ENCODE measurements at regions not wholly inside any gene's neighbourhood (a gene's known extent, or its start where the extent isn't known, plus 50 kb on each side); places are given as distances from the start of the nearest gene placed in this dataset.

DNA sequence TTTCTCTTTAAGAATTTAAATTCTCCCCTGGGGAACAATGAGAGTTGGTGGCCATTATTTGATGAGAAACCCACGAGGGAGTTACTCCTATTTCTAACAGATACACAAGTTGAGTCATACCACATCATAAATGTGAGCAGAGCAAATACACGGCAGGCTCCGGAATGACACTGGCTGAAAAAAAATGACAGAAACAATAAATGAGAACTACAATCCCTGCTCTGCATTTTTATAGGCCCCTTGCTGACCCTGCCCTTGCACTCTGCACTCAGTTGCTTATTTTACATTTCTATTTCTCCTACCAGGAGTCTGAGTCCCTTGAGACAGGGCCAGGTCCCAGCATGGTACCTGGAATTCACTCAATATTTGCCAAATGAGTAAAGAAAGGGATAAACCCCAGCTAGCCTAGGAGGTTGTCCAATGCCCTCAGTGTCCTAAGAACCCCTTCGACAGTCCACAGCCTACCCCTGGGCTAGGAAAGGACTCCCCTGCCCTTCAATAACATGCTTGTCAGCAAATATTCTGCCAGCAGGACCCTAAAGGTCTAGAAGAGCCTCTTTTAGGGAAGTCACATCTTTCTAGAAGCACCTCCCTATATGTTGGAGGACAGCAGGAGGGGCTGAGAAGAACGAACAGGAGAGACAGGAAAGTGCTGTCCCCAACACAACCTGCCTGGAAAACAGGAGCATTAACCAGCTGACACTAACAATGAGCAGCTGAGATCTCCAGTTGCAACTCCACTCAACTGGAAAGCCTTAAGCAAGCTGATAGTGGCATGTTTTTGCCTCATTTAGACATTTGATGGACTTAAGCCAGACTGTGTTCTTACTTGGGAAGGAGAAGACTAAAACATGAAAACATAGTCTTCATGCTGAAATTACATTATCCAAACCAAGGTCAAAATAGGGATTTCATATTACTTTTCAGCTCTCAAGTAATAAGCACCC lies 191.2 kb downstream of the ACTL7B start:
- Histone ChIP-seq H3K9ac (ENCODE audit: low read length) (no peak overlapping the region), H3K27me3 (ENCODE audit: control insufficient read depth, insufficient read depth, low read length) (no peaks in the 10 kb centered on the region), H3K27ac (ENCODE audit: low read depth, low read length) (no peak overlapping the region), H3K4me1 (ENCODE audit: control insufficient read depth, insufficient read depth, low read length) (peaks cover 9% of the 10 kb centered on the region), H3K36me3 (ENCODE audit: control insufficient read depth, insufficient read depth, low read length) (no peaks in the 10 kb centered on the region), H3K9me3 (ENCODE audit: control insufficient read depth, insufficient read depth, low read depth, low read length) (peaks cover 21% of the 10 kb centered on the region), H3K4me3 (ENCODE audit: low read depth, low read length) (no peak overlapping the region)

DNA sequence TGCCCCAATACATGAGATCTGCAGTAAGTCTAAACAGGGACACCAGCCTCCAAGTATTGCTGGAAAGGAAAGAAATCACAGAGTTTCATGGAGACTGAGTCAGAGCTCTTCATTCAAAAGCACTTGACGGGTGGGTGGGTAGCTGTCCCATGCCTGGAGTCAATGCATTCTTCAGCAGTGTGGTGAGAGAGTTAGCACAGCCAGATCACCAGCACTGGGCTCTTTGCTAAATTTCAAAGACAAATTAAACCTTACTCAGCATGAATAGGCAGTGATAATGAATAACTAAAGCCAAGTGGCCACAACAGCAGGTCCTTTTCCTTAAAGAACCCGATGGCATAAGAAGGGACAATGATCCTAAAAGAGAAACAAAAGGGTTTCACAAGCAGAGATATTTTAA lies 192.4 kb downstream of the ACTL7B start:
- Histone ChIP-seq H3K9me3 (ENCODE audit: control insufficient read depth, insufficient read depth, low read depth, low read length) (peaks cover 31% of the 10 kb centered on the region), H3K27ac (ENCODE audit: low read depth, low read length) (no peak overlapping the region), H3K4me3 (ENCODE audit: low read depth, low read length) (no peak overlapping the region), H3K4me1 (ENCODE audit: control insufficient read depth, insufficient read depth, low read length) (peaks cover 9% of the 10 kb centered on the region), H3K9ac (ENCODE audit: low read length) (no peak overlapping the region), H3K36me3 (ENCODE audit: control insufficient read depth, insufficient read depth, low read length) (no peaks in the 10 kb centered on the region), H3K27me3 (ENCODE audit: control insufficient read depth, insufficient read depth, low read length) (no peaks in the 10 kb centered on the region)

DNA sequence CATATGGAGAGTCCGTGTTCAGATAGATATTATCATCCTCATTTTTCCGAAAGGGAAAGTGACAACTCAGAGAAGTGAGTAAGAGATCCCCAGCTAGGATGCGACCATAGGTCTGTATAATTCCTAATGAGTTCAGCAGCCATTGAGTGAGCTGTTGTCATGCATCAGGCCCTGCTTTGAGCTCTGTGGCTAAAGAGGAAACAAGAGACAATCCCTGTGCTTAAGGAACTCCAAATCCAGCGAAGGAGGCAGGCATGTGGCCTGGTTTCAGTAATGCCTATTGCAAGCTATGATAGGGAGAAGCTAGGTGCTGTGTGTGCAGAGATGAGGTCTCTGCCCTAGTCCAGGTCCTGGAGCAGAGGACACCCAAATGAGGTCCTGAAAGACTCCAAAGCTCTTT lies 192.8 kb downstream of the ACTL7B start:
- no peaks in the 10 kb centered on the region for H3K27me3 ChIP-seq (ENCODE audit: control insufficient read depth, insufficient read depth, low read length)
- H3K4me3 ChIP-seq (ENCODE audit: low read depth, low read length) = no peak overlapping the region
- peaks cover 9% of the 10 kb centered on the region for H3K4me1 ChIP-seq (ENCODE audit: control insufficient read depth, insufficient read depth, low read length)
- no peak overlapping the region for H3K27ac ChIP-seq (ENCODE audit: low read depth, low read length)
- peaks cover 36% of the 10 kb centered on the region for H3K9me3 ChIP-seq (ENCODE audit: control insufficient read depth, insufficient read depth, low read depth, low read length)
- no peak overlapping the region for H3K9ac ChIP-seq (ENCODE audit: low read length)
- no peaks in the 10 kb centered on the region for H3K36me3 ChIP-seq (ENCODE audit: control insufficient read depth, insufficient read depth, low read length)

DNA sequence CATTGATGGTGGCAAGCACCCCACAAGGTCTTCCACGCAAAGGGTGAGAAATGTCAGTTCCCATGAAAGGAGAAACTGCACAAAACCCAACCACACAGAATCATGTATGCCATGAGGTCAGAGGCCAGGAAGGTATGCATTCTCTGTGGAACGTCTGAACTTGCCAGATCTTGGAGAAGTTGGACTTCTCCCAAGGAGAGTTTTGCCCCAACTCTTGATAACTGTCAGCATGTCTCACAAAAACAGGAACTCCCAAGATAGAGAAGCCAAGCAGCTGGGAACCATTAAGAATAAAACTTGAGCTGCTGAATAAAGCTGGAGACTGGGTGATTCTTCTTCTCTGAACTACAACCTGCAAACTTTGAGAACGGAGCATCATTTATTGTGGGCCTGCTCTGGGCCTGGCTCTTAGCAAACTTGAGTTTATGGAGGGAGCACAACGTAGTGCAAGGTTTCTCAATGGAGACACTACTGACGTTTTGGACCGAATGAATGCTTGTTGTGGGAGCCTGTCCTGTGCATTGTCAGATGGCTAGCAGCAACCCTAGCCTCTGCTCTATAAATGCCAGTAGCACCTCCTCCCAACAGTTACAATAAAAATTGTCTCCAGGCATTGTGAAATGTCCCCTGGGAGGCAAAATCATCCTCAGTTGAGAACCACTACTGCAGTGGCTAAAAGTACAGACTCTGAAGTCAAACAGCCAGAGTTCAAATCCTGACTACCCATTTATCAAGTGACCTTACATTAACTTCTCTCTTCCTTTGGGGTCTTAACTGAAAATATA lies 193.5 kb downstream of the ACTL7B start:
- no peak overlapping the region for H3K4me3 ChIP-seq (ENCODE audit: low read depth, low read length)
- H3K27ac ChIP-seq (ENCODE audit: low read depth, low read length) = no peak overlapping the region
- peaks cover 9% of the 10 kb centered on the region for H3K4me1 ChIP-seq (ENCODE audit: control insufficient read depth, insufficient read depth, low read length)
- H3K9ac ChIP-seq (ENCODE audit: low read length) = no peak overlapping the region
- no peaks in the 10 kb centered on the region for H3K27me3 ChIP-seq (ENCODE audit: control insufficient read depth, insufficient read depth, low read length)
- no peaks in the 10 kb centered on the region for H3K36me3 ChIP-seq (ENCODE audit: control insufficient read depth, insufficient read depth, low read length)
- H3K9me3 ChIP-seq (ENCODE audit: control insufficient read depth, insufficient read depth, low read depth, low read length) = peaks cover 41% of the 10 kb centered on the region

DNA sequence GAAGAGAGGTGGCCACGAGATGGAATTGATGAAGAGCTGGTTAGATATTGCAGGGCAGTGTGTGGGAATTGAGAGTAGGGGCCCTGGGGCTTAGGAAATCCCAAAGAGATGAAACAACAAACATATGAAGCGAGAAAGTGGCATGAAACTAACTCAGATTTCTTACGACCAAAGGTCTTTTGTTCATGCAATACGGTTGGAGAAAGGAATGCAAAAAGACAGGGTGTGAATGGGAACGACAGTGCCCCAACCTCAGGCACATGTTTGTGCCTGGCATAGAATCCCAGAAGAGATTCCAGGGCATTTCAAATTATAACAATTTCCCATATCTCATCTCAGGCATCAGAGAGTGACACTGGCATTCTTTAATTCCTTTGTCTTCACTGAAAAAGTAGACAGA lies 199.2 kb downstream of the ACTL7B start:
- H3K27ac ChIP-seq (ENCODE audit: low read depth, low read length) = no peak overlapping the region

DNA sequence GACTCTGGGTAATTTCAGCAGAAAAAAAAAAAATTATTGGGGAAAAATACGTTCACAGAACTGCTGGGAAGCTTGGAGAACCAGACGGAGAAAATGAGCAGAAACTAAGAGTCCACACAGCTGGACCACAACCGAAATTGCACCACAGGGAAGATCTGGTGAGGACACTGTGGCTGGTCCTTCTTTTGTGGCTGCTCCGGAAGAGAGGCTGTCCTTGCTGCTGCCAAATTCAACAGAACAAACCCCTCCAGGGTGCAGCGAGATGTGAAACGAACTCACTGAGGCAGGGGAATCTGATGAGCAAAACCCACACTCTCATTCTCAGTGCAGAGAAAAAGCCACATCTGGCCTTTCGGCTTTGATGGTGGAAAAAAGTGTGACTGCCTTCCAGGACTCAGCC lies 200.0 kb downstream of the ACTL7B start:
- Histone ChIP-seq H3K4me1 (ENCODE audit: control insufficient read depth, insufficient read depth, low read length) (no peaks in the 10 kb centered on the region), H3K4me3 (ENCODE audit: low read depth, low read length) (no peak overlapping the region), H3K36me3 (ENCODE audit: control insufficient read depth, insufficient read depth, low read length) (no peaks in the 10 kb centered on the region), H3K9ac (ENCODE audit: low read length) (no peak overlapping the region), H3K27me3 (ENCODE audit: control insufficient read depth, insufficient read depth, low read length) (no peaks in the 10 kb centered on the region), H3K27ac (ENCODE audit: low read depth, low read length) (no peak overlapping the region), H3K9me3 (ENCODE audit: control insufficient read depth, insufficient read depth, low read depth, low read length) (peaks cover 32% of the 10 kb centered on the region)

More for the DNA sequence above, 199.2 kb downstream of the ACTL7B start:
- H3K9me3 ChIP-seq (ENCODE audit: control insufficient read depth, insufficient read depth, low read depth, low read length) = peaks cover 36% of the 10 kb centered on the region
- H3K36me3 ChIP-seq (ENCODE audit: control insufficient read depth, insufficient read depth, low read length) = no peaks in the 10 kb centered on the region
- H3K27me3 ChIP-seq (ENCODE audit: control insufficient read depth, insufficient read depth, low read length) = no peaks in the 10 kb centered on the region
- no peaks in the 10 kb centered on the region for H3K4me1 ChIP-seq (ENCODE audit: control insufficient read depth, insufficient read depth, low read length)
- no peak overlapping the region for H3K4me3 ChIP-seq (ENCODE audit: low read depth, low read length)
- H3K9ac ChIP-seq (ENCODE audit: low read length) = no peak overlapping the region

DNA sequence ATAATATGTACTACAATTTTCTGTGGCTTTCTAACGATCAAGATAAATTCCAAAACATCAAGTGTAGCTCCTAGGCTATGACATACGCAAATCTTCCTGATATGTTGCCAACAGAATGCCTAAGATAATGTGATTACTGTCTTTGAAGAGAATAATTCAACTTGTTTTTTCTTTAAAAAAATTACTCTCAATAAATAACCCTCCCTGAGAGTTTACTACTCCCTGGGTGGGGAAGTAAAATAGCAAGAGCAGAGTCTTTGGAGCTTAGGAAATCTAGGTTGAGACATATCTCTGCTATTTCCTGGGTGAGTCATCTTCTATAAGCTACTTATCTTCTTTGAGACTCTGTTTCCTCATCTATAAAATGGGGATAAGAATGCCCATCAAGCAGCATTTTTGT lies 201.2 kb downstream of the ACTL7B start:
- H3K4me3 ChIP-seq (ENCODE audit: low read depth, low read length) = no peak overlapping the region
- no peaks in the 10 kb centered on the region for H3K27me3 ChIP-seq (ENCODE audit: control insufficient read depth, insufficient read depth, low read length)
- H3K36me3 ChIP-seq (ENCODE audit: control insufficient read depth, insufficient read depth, low read length) = no peaks in the 10 kb centered on the region
- H3K9ac ChIP-seq (ENCODE audit: low read length) = no peak overlapping the region
- peaks cover 20% of the 10 kb centered on the region for H3K9me3 ChIP-seq (ENCODE audit: control insufficient read depth, insufficient read depth, low read depth, low read length)
- no peak overlapping the region for H3K27ac ChIP-seq (ENCODE audit: low read depth, low read length)
- H3K4me1 ChIP-seq (ENCODE audit: control insufficient read depth, insufficient read depth, low read length) = no peaks in the 10 kb centered on the region

DNA sequence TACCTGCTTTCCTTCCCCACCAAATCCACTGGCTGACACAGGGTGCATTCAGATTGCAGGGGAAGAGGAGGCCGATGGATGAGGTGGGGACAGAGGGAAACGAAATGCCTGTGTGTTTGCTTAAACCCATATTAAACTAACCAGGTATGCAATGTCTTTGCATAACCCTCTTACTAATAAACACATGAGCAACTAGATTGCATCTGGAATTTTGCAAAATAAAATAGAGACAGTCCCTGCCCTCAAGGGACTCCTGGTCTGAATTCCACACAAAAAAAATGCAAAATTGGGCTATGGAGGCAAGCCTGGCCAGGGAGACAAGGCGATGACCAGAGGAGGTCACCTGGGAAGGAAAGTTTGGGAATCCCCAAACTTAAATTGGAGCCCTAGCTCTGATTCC lies 202.9 kb downstream of the ACTL7B start:
- H3K27me3 ChIP-seq (ENCODE audit: control insufficient read depth, insufficient read depth, low read length) = no peaks in the 10 kb centered on the region

DNA sequence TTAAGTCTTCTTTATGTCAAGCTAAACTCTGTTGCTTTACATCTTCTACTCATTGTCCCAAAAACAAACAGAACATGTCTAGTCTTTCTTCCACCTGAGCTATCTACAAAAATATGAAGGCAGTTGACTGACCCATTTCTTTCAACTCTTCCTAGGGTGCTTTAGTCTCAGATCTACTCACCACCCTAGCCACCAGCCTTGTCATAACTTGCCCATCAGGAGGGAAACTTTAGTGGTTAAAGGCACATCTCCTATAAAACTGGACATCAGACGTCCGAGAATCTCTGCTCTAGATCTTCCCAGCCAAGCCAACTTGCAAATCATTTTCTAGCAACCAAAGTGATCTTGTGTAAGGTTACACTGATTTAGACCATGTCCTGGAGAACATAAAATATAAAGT lies 205.0 kb downstream of the ACTL7B start:
- Histone ChIP-seq H3K27me3 (ENCODE audit: control insufficient read depth, insufficient read depth, low read length) (no peaks in the 10 kb centered on the region), H3K4me1 (ENCODE audit: control insufficient read depth, insufficient read depth, low read length) (no peaks in the 10 kb centered on the region), H3K9ac (ENCODE audit: low read length) (no peak overlapping the region), H3K9me3 (ENCODE audit: control insufficient read depth, insufficient read depth, low read depth, low read length) (no peaks in the 10 kb centered on the region), H3K36me3 (ENCODE audit: control insufficient read depth, insufficient read depth, low read length) (no peaks in the 10 kb centered on the region), H3K27ac (ENCODE audit: low read depth, low read length) (no peak overlapping the region), H3K4me3 (ENCODE audit: low read depth, low read length) (no peak overlapping the region)

More for the DNA sequence above, 202.9 kb downstream of the ACTL7B start:
- H3K4me3 ChIP-seq (ENCODE audit: low read depth, low read length) = no peak overlapping the region
- no peaks in the 10 kb centered on the region for H3K4me1 ChIP-seq (ENCODE audit: control insufficient read depth, insufficient read depth, low read length)
- 0 out of 2 replicates have a peak, but pooled peaks cover 5% of the 10 kb centered on the region for H3K9me3 ChIP-seq (ENCODE audit: control insufficient read depth, insufficient read depth, low read depth, low read length)
- no peak overlapping the region for H3K27ac ChIP-seq (ENCODE audit: low read depth, low read length)
- H3K9ac ChIP-seq (ENCODE audit: low read length) = no peak overlapping the region
- no peaks in the 10 kb centered on the region for H3K36me3 ChIP-seq (ENCODE audit: control insufficient read depth, insufficient read depth, low read length)

DNA sequence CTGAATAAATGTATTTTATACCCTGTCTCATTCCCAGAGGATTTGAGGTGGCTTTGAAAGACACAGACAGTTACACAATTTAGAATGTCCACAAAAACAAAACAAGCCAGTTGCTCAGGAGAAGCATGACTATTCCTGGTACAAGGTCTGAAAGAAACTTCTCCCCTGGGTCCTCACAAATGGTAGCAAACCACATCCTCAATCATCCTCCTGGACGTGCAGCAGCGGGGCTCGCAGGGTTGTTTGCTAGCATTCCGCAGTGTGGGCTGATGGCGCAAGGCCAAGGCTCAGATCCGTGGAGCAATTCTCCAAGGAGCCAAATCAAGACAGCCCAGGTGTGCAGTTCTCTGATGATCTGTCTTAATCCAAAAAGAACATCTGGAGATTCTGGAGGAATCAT lies 210.3 kb downstream of the ACTL7B start:
- H3K9me3 ChIP-seq (ENCODE audit: control insufficient read depth, insufficient read depth, low read depth, low read length) = no peaks in the 10 kb centered on the region
- no peaks in the 10 kb centered on the region for H3K27me3 ChIP-seq (ENCODE audit: control insufficient read depth, insufficient read depth, low read length)
- H3K9ac ChIP-seq (ENCODE audit: low read length) = no peak overlapping the region
- H3K4me1 ChIP-seq (ENCODE audit: control insufficient read depth, insufficient read depth, low read length) = no peaks in the 10 kb centered on the region
- H3K36me3 ChIP-seq (ENCODE audit: control insufficient read depth, insufficient read depth, low read length) = no peaks in the 10 kb centered on the region
- no peak overlapping the region for H3K27ac ChIP-seq (ENCODE audit: low read depth, low read length)
- H3K4me3 ChIP-seq (ENCODE audit: low read depth, low read length) = no peak overlapping the region

All from HUES6 (cell line).